ENCODE measurements at regions not wholly inside any gene's neighbourhood (a gene's known extent, or its start where the extent isn't known, plus 50 kb on each side); places are given as distances from the start of the nearest gene placed in this dataset.
"Not testable (repeated sequence)": the region's sequence is repeated elsewhere in the genome, so short reads cannot be mapped to it uniquely, and the experiment has no call there.

- DNase-seq (ENCODE audit: low spot score), result no peak
Observed at GRCh38 chr4:175281894-175282293, 363.7 kb downstream of the ADAM29 start.

DNA sequence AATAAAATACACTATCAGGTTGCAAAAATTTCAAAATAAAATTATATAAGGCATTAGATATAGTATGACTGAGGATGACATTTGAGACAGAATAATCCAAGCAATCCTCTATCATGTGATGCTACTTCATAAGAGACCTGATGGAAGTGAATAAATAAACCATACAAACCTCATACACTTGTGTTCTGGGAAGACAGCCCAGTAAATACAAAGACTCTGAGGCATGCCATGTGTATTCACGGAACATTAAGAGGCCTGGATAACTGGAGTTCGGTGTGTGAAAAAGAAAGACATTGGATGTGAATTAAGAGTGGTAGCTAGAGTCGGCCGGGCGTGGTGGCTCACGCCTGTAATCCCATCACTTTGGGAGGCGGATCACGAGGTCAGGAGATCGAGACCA lies 364.2 kb downstream of the ADAM29 start:
- no peak for DNase-seq (ENCODE audit: low spot score)

- no peak for DNase-seq (ENCODE audit: low spot score)
Observed at GRCh38 chr4:175290401-175290800, 372.2 kb downstream of the ADAM29 start.

DNA sequence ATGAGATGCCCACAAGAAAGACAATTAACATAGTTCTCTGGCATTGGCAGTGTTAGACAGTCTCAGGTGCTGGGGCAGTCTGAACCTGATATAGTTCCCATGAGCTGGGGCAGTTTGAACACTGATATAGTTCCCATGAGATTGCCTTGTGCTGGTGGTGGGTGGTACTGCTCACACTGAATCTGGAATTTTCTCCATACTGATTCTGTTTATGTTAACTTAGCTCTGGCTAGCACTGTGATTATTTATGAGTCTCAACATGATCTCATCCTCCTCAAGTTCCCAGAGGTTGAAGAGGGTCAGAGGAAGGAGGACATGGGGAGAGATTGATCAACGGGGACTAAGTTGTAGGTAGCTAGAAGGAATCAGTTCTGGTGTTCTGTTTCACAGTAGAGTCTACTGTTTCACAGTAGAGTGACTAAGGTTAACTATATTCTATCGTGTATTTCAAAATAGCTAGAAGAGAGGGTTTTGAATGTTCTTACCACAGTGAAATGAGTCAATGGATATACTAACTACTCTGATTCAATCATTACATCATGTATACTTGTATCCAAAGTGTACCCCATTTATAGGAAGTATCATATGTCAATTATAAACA lies 379.9 kb downstream of the ADAM29 start:
- no peak for DNase-seq (ENCODE audit: low spot score)

DNA sequence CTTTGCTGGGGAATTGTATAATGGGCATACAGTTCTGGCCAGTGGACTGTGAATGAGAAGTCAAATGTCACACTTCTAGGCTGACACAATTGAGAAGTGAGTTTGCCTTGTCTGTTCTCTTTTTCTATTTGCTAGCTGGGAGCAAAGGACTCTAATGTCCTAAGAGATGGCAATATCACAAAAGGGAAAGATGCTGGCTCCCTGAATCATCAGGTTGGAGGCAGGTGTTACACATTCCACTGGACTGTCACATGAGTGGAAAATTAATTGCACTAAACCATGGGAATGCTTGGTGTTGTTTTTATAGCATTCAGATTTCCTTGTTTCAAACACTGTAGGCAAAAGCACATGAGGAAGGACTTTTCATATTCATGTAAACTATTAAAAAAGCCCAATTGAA lies 388.3 kb downstream of the ADAM29 start:
- DNase-seq (ENCODE audit: low spot score), result no peak

GRCh38 chr4:175307326-175307725 lies 389.2 kb downstream of the ADAM29 start:
- DNase-seq (ENCODE audit: low spot score), result no peak

DNA sequence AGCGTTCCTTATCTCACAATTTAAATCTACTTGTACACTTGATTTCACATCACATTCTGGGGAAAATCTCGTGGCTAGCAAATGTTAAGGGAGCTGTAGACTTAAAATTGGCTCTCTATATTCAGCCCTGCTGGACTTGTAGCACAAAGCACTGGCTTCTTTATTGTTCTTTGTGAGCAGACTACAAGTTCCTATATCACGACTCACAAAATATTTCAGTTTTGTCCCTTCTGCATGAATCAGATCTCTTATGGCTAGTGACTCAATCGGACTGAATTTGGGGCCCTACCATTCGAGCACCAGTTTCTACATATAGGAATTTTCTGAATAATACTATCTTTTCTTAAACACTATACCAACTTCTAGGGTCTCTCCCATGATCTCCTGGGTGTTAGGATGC lies 390.1 kb downstream of the ADAM29 start:
- DNase-seq (ENCODE audit: low spot score), result no peak

GRCh38 chr4:175309041-175309440 lies 390.9 kb downstream of the ADAM29 start:
- no peak for DNase-seq (ENCODE audit: low spot score)

DNA sequence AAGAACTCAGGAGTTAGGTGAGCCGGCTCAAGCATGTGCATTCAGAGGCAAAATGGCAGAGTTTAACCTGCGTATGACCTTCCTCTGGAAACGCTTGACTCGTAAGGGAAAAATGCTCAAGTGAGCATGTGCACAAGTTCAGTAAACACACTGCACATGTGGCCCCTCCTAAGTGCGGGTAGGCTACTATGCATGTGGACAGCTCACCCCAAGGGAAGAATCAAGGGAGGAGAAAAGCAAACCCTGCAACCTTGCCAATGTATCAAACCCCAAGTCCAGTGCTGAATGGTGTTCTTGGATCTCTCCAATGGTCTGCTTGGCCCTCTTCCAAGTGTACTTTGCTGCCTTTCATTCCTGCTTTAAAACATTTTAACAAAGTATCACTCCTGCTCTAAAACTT lies 407.1 kb downstream of the ADAM29 start:
- DNase-seq (ENCODE audit: low spot score), result no peak

DNA sequence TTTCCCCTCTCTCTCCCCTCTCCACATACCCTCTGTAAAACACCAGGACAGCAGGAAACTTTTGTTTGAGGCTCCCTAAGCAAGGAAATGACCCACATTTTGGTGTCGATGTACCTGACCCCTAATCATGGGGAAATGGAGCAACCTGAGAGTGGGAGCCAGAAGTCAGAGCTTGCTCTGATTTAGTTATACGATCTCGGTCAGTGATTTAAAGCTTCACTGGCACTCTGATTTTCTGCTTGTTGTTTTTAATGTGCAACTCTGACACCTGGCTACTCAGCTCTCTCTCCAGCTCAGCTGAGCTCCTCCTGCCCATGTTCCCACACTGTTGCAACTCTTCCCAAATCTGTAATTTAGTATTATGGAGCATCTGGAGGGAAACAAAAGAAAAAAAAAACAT lies 408.6 kb downstream of the ADAM29 start:
- no peak for DNase-seq (ENCODE audit: low spot score)

GRCh38 chr4:175330236-175330635 lies 412.1 kb downstream of the ADAM29 start:
- DNase-seq (ENCODE audit: low spot score), result no peak

DNA sequence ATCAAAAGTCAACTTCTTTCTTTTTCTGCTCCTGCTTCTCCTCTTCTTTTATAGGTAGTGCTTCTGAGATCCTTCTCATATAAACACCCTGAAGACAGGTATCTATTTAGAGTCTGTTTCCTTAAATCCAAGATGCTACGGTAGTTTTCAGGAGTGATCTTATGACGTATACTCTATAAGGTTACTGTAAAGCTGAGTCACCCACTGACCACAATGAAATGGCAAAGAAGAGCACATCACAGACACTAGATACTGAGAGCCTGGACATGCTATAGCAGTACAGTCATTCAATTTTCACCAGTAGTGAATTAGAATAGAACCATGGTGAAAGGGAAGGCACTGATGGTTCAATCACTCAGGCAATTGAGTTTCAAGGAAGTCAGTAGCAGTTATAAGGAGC lies 412.5 kb downstream of the ADAM29 start:
- no peak for DNase-seq (ENCODE audit: low spot score)

- no peak for DNase-seq (ENCODE audit: low spot score)
Observed at GRCh38 chr4:175335331-175335730, 417.2 kb downstream of the ADAM29 start.

- DNase-seq (ENCODE audit: low spot score), result not testable (repeated sequence)
Observed at GRCh38 chr4:175336570-175336969, 418.4 kb downstream of the ADAM29 start.

- DNase-seq (ENCODE audit: low spot score), result no peak
Observed at GRCh38 chr4:175339100-175339707, 421.0 kb downstream of the ADAM29 start.

- no peak for DNase-seq (ENCODE audit: low spot score)
Observed at GRCh38 chr4:175341203-175341755, 423.1 kb downstream of the ADAM29 start.

DNA sequence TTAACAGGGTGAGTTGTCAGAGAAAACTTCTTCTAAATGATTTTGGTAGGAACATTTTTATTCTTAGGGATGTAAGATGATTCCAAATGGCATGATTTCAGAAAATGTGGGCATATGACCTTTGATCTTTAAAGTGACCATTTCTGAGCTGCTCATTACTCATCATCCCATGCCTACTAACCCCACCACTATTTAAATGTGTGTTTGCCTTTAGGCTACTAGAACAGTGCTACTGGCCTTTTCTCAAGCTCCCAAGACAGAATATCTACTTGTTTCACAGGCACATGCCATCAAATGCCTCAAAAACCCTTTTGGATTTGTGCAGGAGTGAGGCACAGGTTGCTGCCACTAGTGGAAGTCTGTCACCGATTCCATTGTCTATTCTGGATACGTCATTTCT lies 428.2 kb downstream of the ADAM29 start:
- DNase-seq (ENCODE audit: low spot score), result no peak

DNA sequence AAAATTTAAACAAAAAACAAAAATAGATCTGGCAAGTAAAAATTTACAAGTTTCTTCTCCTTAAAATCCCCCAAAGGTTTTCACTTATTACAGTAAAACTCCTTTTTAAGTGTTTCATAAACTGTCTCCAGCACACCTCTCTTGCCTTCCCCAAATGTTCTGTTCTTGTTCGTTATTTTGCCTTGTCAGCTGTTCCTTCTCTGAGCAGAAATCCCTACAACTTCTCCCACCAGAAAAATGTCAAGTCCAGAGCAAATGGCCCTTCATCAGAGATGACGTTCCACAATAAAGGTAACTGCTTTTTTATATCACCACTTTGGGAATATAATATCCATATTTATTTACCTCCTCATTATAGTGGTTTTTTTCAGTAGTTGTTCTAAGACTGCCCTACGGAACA lies 432.1 kb downstream of the ADAM29 start:
- DNase-seq (ENCODE audit: low spot score), result no peak

- DNase-seq (ENCODE audit: low spot score), result no peak
Observed at GRCh38 chr4:175351473-175351872, 433.3 kb downstream of the ADAM29 start.

GRCh38 chr4:175369087-175369486 lies 443.0 kb downstream of the GPM6A start:
- DNase-seq (ENCODE audit: low spot score), result no peak

DNA sequence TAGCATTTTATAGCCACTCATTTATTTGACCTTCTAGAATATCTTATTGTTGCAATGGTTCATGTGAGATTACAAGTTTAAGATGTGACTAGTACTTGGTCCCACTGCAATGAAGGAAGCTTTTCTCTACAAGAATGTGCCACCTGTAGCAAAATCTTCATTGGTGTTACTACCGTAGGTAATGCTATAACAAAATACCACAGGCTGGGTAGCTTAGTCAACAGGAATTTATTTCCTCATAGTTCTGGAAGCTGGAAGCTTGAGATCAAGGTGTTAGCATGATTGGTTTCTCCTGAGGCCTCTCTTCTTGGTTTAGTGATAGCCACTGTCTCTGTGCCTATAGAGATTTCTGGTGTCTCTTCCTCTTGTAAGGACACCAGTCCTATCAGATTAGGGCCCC lies 441.0 kb downstream of the GPM6A start:
- DNase-seq (ENCODE audit: low spot score), result no peak

DNA sequence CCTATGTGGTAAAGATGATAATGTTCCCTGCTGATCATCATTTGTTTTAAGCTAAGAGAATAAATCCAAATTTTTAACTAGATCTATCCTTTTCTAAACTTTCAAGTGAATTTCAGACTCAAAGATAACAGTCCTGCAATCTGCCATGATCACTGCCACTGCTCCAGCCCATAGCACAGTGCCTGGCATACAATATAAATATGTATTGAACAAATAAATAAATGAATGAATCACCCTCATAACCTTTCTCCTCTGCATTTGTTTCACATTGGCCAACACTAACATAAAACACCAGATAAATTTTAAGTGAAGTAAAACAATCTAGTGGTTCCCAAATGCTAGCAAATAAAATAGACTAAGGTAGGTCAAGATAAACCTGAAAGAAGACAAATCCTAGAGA lies 439.0 kb downstream of the GPM6A start:
- DNase-seq (ENCODE audit: low spot score), result no peak

- DNase-seq (ENCODE audit: low spot score), result no peak
Observed at GRCh38 chr4:175374459-175374858, 437.6 kb downstream of the GPM6A start.
